GM19328 (cell line): ENCODE measurements at regions not wholly inside any gene's neighbourhood (a gene's known extent, or its start where the extent isn't known, plus 50 kb on each side); places are given as distances from the start of the nearest gene placed in this dataset.
A peak's percentile ranks its signal among the peaks of the same experiment; 100 is the strongest.
"Not testable (repeated sequence)": the region's sequence is repeated elsewhere in the genome, so short reads cannot be mapped to it uniquely, and the experiment has no call there.

Source experiments
- ATAC-seq: cut with Tn5 transposase; IDR thresholded peaks from one replicate; pipeline ENCODE4 v1.9.1; 2021; ENCODE audit warnings: mild to moderate bottlenecking, moderate library complexity; ENCODE audit not compliant: unreplicated experiment

DNA sequence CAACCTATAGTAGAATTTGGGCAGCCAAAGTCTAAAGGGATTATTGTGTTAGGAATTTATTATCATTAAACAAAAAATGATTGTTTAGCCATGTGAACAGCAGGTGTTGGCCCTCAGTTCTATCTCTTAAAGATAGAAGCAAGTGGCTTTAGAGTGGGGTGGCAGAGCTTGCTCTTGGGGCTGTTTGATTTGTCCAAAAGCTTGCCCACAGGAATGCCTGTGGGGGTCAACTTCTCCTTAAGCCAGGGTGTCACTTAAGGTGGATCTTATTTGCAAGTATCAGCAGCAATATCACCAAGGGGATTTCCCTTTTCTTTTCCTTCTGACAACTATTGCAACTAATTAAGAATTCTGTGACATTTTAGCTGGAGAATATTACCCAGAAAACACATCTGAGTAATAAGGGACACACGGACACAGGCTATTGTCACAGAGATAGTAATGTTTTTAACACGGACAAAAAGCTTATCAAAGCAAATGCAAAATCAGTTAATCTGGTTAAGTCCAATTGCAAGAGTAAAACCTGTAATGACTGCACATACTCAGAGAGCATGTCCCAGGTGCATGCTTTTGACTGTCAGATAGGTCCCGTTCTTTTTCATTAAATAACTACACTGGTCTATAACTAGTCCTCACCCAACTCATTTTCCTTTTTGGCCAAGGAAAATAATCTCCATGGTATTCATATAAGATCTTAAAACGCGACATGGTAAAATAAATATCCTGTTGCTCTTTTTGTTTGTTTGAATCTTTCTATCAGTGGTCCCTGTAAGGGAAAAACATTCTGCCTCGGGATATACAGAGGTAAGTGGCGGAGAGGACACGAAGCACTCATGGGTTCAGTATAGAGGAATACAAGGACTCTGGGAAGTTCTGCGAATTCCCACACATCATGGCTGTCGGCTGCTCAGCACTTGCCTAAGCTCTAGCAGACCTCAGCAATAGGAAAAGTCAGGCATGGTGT lies 172.1 kb upstream of the RFC3 start:
- no peak for ATAC-seq

DNA sequence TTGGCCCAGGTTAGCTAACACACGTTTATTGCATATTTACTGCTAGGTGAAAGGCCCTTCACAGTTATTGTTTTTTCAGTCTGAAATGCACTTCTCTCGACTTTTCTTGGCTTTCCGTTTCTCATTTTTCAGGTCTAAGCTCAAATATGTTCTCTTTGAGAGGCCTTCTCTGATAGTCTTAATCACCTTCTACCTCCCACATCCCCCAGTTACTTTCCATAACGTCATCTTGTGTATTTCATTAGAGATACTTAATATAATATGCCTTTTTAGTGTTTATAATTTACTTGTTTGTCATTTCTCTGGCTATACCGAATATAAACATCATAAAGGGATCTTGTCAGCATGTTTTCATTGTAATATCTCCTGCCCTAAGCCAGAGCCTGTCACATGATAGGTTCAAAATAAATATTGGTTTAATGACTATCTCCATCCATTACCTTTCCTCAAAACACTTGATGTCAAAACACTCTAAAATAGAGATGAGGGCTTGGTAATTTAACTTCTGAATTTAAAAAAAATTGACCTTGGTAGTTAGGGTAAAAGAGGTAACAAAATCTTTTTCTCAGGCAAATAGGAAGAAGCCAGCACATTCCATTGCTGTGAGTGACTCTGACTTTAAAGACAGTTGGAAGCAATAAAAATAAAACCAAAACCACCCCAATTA lies 168.6 kb upstream of the RFC3 start:
- no peak for ATAC-seq

DNA sequence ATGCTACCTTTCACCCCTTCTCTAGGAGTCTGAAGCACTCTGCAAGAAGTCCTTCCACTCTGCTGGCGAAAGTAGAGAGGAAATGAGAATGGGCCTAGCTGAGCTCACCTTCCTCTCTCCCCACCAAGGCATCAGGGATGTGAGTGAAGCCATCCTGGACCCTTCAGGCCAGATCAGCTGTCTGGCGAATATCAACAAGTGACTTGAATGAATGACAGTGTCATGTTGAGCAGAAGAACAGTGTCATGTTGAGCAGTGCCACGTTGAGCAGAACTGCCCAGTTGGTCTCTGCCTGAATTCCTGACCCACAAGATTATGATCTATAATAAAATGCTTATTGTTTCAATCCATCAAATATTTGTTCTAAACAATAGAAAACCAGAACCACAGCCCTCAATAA lies 166.2 kb upstream of the RFC3 start:
- no peak for ATAC-seq

DNA sequence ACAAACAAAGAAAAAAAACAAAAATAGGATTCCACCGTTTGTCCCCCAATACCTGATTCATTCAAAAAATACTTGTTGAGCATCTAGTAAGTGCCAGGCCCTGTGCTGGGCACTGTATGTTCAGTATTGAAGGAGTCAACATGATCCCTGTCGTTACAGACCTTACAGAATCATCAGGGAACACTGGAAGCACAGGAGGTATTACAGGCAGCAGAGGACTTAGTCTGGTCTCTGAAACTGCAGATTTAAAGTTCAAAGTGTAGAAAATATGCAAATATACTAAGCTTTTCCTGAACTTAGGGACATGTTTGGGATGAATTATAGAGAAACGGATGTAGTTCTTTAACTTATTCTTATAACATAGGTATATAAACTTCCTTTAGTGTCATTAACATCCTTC lies 160.7 kb upstream of the RFC3 start:
- ATAC-seq, result no peak

DNA sequence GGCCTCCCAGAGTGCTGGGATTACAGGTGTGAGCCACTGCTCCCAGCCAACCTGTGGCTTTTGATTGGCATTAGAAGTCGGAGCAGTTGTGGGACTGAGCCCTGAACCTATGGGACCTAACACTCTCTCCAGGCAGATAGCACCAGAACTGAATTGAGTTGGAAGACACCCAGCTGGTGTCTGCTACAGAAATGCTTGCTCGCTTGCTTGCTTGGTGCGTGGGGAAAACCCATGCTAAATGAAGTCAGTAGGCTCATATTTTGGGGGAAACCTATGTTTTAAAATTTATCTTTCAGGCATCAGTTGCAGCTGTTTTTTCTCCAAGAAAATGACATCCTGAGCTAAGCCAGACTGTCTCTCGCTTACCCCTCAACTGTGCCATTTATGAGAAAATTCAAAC lies 158.5 kb upstream of the RFC3 start:
- no peak for ATAC-seq

DNA sequence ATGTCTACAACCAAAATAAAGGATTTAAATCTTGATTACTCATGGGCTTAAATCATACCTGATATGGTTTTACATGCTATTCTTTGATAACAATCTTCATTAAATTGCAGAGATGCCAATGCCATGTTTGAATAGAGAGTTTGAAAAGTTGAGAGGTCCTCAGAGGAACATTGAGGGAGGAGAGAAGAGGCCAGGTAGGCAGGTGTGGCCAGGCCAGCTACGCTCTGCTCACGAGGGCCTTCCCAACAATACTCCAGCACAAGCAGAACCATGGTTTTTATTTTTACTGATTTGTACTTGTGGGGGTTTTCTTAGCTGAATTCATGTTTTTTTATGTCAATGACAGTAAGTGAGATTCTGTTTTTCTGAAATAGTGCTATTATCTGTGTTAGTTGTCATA lies 158.1 kb upstream of the RFC3 start:
- no peak for ATAC-seq

DNA sequence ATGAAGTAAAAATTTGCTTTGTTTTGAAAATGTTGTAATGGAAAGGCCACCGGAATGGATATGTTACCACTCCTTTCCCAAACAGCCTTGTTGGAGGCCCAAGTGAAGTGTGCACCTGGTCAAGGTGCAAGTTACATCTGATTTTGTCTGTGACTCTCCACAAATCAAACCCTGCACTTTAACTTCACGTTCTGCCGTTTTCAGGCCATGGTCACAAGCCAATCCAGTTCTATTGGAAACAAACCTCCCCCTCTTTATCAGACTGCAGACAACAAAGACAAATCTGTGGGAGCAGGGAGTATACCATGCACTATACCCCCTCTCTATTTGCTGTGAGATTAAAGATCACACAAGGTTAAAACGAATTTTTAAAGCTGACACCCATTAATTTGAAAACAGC lies 155.6 kb upstream of the RFC3 start:
- no peak for ATAC-seq

DNA sequence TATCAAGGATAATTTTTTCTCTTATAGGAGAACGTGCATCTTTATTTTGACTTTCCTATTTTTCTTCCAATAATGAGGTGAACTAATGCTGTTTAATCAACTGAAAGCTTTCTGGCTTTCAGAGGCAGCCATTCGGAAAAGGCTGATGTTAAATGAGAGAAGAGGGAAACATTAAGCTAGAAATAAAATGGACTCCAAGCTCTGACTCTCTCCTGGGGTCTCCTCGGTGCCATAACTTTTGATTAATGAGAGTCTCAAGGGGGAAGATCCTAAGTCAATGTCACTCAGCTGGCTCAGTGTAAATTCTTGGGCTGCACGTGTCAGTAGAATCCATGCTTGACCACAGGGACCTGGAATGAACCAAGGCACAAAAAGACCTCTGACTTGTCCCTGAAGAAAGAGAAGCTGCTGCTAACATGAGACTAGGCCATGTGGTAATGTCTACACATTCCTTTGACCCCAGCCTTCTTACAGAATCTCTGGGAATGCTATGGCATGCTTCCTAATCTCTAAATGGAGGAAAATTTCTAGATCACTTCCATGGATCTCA lies 152.2 kb upstream of the RFC3 start:
- no peak for ATAC-seq

DNA sequence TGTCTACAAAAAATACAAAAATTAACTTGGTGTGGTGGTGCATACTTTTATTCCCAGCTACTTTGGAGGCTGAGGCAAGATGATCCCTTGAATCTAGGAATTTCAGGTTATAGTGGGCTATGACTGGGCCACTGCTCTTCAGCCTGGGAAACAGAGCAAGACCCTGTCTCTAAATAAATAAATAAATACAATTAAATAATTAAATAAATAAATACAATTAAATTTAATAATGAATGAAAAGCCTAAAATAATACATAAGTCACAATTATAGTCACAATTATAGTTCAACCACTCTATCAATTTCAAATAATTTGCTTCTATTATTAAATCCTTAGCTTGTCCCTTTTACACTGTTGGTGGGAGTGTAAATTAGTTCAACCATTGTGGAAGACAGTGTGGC lies 146.4 kb upstream of the RFC3 start:
- ATAC-seq, result no peak

DNA sequence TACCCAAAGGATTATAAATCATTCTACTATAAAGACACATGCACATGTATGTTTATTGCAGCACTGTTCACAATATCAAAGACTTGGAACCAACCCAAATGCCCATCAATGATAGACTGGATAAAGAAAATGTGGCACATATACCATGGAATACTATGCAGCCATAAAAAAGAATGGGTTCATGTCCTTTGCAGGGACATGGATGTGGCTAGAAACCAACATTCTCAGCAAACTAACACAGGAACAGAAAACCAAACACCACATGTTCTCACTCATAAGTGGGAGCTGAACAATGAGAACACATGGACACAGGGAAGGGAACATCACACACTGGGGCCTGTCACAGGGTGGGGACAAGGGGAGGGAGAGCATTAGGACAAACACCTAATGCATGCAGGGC lies 145.9 kb upstream of the RFC3 start:
- ATAC-seq, result not testable (repeated sequence)

DNA sequence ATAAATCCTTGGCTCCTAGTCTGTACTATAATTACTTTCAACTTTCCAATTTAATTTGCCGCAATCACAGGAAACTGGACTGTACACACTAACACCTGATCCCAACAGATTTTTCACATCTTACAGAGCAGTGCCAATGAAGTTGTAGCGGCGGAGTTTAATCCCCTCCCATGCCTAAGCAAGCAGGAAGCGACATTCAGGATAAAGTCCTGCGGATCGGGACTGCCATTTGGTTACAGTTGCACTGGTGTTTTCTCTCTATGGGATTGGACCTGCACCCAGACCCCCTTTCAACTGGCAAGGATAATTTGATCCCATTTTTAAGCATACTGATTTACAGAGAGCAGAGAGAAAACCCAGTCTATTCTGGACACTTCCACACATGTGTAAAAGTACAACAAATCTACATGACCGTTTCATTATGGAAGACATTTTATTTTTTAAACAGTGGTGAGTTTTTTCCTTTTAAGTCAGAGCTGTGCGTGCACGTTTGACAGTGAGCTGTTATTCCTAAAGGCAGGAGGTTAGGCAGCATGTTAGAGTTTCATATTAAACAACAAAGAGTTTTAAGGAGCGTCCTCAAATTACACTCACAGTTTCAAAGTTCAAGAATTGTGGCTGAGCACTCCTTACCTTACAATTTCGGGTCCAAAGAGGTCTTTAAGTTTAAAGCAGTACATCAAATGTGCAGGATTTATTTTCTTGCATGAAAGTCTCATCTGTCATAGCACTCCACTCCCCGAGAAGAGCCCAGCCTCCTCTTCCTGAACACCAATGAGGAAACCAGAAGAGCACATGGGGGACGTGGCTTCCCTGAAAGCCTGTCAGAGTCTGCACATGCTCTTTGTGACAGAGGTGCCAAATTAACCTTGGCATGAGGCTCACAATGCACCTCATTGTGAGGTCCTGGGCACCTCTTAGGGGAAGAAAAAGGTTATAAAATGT lies 141.6 kb upstream of the RFC3 start:
- no peak for ATAC-seq

DNA sequence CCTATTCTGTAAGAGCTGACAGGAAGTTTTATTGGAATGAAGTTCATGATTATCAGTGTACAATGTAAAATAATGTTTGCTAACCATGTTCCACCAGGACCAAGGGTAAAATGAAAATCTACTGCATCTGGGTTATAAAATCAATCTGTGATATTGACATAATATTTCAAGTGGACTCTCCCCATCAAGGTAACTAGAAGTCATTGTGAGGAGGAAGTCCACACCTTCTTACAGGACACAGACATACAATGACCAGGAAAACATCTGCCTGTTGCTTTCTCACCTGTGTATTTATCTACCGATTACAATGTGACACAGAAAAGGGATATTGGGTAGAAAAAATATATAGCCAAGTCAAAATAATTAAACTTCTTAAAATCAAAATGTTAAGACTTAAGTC lies 140.7 kb upstream of the RFC3 start:
- no peak for ATAC-seq

DNA sequence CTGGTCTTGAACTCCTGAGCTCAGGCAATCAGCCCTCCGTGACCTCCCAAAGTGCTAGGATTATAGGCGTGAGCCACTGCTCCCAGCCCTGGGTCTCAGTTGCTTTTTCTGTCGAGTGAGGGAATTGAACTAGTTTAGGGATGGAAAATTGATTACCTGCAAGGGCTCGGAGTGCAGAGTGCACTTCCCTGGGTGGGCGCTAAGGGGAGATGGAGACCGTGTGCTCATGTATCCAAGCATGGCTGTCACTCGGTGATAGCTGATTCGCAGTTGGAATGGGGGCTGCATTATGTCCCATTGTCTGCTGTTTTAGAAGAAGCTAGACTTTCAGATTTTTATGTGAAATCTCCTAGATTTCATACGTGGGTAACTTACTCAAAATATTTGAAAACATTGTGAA lies 139.9 kb upstream of the RFC3 start:
- ATAC-seq, result no peak

DNA sequence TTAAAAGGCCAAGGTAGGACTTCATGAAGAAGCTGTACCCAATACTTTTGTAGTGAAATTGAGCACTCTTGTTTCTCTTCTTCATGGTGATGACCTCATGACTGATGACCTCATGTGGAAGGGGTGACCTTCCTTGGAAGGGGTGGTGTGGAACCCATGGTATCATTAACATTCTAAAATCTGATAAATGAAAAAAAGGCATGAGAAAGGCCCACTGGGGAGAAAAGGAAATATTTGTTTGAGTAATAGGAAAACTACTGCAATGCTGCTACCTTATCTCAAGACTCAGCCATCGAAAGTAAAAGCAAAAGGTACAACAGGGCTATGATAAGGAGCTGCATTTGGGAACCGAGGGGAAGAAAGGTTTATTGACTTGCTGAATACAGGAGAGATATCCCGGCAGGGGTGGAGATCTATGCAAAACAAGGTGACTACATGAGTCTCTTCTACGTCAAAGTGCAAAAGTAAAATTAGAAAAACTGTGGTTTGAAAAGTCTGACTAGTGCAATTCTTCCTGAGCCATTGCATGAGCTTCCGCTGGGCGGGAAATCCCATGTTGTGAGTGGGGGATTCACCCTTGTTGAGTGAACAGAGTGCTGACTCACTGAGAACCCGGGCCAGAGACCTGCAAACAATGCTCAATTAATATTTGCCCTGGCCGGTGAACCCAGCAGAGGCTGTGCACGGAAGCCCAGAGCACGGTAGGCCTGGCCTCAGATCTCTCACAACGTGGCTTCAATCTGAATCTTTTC lies 138.9 kb upstream of the RFC3 start:
- ATAC-seq, result peak; percentile 95

DNA sequence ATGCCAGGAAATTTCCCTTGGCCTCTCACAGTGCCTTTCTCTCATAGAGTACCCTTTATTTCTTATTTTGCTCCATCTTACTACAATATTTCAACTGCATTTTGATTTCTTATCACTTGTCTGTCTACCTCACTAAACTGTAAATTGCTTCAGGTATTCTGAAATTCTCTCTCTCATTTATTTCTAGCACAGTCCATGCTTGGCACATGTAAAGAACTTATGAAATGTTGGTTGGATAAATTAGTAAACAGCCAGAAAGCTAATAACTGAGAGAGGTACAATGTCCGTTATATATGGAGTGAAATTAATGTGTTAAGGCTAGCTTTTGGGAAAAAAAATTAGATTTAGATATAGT lies 138.3 kb upstream of the RFC3 start:
- no peak for ATAC-seq

DNA sequence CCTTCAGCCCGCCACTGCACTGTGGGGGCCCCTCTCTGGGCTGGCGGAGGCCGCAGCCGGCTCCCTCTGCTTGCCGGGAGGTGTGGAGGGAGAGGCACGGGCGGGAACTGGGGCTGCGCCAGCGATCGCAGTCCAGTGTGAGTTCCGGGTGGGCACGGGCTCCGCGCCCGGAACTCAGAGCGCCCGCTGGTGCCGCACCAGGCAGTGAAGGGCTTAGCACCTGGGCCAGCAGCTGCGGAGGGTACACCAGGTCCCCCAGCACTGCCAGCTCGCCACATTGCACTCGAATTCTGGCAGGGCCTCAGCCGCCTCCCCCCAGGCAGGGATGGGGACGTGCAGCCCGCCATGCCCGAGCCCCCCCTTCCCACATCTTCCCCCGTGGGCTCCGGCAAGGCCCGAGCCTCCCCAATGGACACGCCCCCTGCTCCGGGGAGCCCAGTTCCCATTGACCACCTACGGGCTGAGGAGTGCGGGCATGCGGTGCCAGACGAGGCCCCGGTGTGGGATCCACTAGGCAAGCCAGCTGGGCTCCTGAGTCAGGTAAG lies 135.9 kb upstream of the RFC3 start:
- no peak for ATAC-seq

DNA sequence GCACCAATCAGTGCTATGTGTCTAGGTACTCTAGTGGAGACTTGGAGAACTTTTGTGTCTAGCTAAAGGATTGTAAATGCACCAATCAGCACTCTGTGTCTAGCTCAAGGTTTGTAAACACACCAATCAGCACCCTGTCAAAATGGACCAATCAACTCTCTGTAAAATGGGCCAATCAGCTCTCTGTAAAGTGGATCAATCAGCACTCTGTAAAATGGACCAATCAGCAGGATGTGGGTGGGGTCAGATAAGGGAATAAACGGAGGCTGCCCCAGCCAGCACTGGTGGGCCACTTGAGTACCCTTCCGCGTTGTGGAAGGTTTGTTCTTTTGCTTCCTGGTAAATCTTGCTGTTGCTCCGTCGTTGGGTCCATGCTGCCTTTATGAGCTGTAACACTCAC lies 135.3 kb upstream of the RFC3 start:
- not testable (repeated sequence) for ATAC-seq

DNA sequence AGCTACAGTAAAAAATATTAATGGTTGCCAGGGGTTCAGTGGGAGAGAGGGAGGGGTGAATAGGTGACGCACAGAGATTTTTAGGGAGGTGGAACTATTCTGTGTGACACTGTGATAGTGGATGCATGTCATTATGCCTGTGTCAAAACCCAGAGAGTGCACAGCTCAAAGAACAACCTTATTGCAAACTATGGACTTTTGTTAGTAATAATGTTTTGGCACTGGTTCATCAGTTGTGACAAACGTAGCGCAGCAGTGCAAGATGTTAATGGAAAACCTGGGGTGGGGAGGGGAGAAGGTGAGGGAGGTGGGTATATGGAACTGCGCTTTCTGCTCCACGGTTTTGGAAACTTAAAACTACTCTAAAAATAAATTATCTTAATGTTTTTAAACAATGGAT lies 134.6 kb upstream of the RFC3 start:
- no peak for ATAC-seq

DNA sequence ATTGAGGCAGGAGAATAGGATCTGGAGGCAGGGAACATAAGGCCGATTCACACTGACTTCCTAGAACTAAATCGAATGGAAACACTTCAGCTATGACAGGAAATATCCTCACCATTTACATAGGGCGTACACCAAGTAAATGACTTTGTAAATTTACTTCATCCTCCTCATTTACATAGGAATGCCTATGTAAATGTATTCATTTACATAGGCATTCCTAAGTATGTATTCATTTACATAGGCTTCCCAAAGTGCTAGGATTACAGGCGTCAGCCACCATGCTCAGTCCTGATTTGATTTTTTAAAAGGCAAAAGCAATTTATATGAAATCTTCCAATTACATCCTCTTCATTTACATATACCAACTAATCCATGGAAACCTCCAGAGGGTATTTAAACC lies 133.1 kb upstream of the RFC3 start:
- no peak for ATAC-seq
